Kidney epithelial cell (primary cell): ENCODE measurements at regions not wholly inside any gene's neighbourhood (a gene's known extent, or its start where the extent isn't known, plus 50 kb on each side); places are given as distances from the start of the nearest gene placed in this dataset.

Source experiments
- DNase-seq: peaks from one replicate; pipeline ENCODE4 v3.0.0-alpha.2; 2010; ENCODE audit warnings: low read depth
- H3K27me3 ChIP-seq: 2 replicates; pipeline ENCODE4 v1.6.0; 2011; ENCODE audit warnings: low read length; ENCODE audit not compliant: control insufficient read depth, insufficient read depth
- H3K36me3 ChIP-seq: 2 replicates; pipeline ENCODE4 v1.5.1; 2011; ENCODE audit warnings: low read length; ENCODE audit not compliant: control insufficient read depth, insufficient read depth
- H3K4me3 ChIP-seq: 2 replicates; pipeline ENCODE4 v1.5.1; 2011; ENCODE audit warnings: low read depth, mild to moderate bottlenecking, control low read depth, low read length
- CTCF ChIP-seq: IDR thresholded peaks from 2 replicates; pipeline ENCODE4 v1.5.1; 2011; ENCODE audit warnings: mild to moderate bottlenecking, moderate library complexity, low read length, control low read depth, inconsistent platforms; ENCODE audit not compliant: insufficient read depth, poor library complexity, severe bottlenecking

- no peak for DNase-seq
- TF ChIP-seq CTCF, result no peak
- Histone ChIP-seq H3K36me3 (no peaks in the 10 kb centered on the region), H3K27me3 (no peaks in the 10 kb centered on the region), H3K4me3 (no peak overlapping the region)
These were observed 1026.6 kb downstream of the BRD1 start for GRCh38 chr22:48800886-48801607.

GRCh38 chr22:48800036-48800885 lies 1027.4 kb downstream of the BRD1 start:
- no peak for DNase-seq
- H3K27me3 ChIP-seq, result no peaks in the 10 kb centered on the region
- TF ChIP-seq CTCF, result no peak
- no peak overlapping the region for H3K4me3 ChIP-seq
- no peaks in the 10 kb centered on the region for H3K36me3 ChIP-seq

- no peak for DNase-seq
- Histone ChIP-seq H3K27me3 (no peaks in the 10 kb centered on the region), H3K36me3 (no peaks in the 10 kb centered on the region), H3K4me3 (no peak overlapping the region)
- TF ChIP-seq CTCF, result no peak
These were observed 1028.3 kb downstream of the BRD1 start for GRCh38 chr22:48799227-48799970.

GRCh38 chr22:48798281-48799226 lies 1029.1 kb downstream of the BRD1 start:
- no peak for TF ChIP-seq CTCF
- Histone ChIP-seq H3K36me3 (no peaks in the 10 kb centered on the region), H3K4me3 (no peak overlapping the region), H3K27me3 (no peaks in the 10 kb centered on the region)
- no peak for DNase-seq

GRCh38 chr22:48797731-48798130 lies 1029.9 kb downstream of the BRD1 start:
- Histone ChIP-seq H3K36me3 (no peaks in the 10 kb centered on the region), H3K27me3 (no peaks in the 10 kb centered on the region), H3K4me3 (no peak overlapping the region)
- DNase-seq, result no peak
- no peak for TF ChIP-seq CTCF
